ENCODE measurements at regions not wholly inside any gene's neighbourhood (a gene's known extent, or its start where the extent isn't known, plus 50 kb on each side); places are given as distances from the start of the nearest gene placed in this dataset.

DNA sequence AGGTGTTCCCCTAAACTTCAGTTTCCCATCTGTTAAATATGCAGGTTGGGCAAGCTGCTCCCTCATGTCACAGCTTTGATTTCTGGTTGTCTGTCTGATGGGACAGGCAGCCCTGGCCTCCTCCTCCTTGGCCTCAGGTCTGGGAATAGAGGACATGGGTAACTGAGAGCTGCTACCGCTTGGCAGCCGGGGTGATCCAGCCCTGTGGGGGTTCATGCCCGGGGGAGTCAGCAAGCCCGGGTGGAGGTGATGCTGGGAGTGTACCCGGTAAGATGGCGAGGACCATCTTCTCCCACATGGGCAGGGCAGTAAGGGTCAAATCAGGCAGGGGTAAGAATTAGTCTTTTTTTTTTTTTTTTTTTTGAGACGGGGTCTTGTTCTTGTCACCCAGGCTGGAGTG, 845.0 kb downstream of the TBC1D22A start:
- no peak for DNase-seq (ENCODE audit: low spot score)

DNA sequence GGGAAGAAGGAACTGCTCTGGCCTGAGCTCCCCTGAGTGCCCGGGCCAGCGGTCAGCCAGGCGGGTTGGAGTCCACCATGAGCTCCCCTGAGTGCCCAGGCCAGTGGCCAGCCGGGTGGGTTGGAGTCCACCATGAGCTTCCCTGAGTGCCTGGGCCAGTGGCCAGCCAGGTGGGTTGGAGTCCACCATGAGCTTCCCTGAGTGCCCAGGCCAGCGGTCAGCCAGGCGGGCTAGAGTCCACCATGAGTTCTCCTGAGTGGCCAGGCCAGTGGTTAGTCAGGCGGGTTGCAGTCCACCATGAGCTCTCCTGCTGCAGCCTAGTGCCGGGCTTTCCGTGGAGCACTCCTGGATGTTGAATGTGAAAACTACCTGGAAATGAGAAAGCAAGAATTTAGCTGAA, 844.0 kb downstream of the TBC1D22A start:
- no peak for DNase-seq (ENCODE audit: low spot score)

DNA sequence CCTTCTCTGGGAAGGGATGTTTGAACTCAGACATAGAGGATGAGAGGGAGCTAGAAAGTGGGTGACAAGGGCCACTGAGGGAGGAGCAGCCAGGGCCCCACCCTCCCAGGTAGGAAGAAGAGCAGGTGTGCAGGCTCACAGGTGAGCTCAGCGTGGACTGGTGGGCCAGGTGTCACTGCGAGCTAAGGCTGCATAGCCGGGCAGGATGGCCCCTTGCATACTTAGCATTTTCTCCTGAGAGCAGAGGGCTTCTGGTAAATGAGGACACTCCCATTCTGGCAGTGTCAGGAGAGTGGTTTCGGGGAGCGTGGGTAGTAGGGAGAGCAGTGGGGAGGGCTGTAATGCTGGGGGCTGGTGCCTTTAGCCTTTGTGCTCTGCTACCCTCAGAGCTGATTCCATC, 843.4 kb downstream of the TBC1D22A start:
- no peak for DNase-seq (ENCODE audit: low spot score)

DNA sequence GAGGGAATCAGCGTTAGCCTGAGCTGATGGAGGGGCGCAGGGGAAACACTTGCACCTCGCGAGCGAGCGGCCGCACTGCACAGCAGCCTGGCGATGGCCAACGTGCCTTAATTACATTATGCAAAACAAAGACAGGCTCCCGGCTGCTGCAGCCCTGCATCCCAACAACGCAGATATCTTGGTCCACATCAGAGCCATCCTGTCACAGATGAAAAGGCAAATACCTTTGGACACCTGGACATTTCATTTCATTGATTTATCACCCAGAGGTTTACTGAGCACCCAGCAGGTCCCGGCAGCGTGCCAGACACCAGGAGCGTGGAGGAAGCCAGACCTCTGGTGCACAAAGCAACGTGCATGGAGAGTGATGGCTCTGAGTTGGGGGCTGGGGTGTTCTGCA, 843.0 kb downstream of the TBC1D22A start:
- DNase-seq (ENCODE audit: low spot score): no peak

DNA sequence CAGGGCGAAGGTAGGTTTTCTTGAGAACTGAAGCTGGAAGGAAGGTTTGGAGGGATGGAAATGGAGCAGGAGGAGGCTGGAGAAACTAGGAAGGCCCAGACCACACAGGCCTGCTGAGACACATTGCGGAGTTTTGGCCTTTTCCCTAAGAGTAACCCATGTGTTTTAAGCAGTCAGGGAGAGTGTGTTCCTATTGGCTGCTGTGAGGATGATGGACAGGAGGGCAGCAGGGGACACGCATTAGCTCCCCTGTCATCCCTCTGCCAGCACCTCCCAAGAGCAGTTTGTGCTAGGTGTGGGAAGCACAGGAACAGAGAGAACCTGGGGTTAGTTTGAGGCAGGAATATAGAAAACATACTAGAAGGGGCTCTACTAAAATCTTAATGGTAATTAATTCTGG, 842.1 kb downstream of the TBC1D22A start:
- DNase-seq (ENCODE audit: low spot score): no peak

DNA sequence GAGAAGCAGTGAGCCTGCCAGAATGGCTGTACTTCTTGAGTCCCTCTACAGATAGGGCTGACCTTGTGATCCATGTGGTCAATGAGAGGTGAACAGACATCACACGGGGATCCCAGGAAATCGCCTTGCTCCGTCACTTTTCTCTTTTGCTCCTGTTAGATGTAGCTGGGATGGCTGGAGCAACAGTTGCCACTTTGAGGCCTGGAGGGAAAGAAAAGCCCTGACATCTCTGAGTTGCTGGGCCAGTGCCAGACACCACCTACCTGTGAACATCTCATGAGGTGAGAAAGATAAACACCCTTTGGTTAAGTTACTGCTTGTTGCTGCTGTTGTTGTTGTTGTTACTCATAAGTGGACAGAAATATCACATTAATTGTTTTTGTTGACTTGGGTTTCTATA, 840.3 kb downstream of the TBC1D22A start:
- no peak for DNase-seq (ENCODE audit: low spot score)

DNA sequence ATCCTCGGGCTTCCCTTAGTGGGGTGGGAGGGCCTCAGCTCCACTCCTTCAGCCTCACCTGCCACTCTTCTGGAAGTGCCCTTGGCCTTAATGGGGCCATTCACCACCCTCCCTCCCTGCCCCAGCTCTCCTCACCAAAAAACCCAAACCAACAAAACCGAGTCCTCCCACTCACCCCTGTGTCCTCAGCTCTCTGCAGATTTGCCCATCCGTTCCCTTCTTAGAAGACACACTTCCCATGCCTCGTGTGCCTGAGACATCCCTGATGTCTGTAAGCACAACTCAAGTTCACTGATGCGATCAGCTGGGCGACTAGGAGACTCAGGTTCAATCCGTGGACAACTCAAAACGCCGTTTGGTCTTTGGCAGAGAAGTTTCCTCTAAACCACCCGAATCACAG, 839.2 kb downstream of the TBC1D22A start:
- DNase-seq (ENCODE audit: low spot score): no peak

DNA sequence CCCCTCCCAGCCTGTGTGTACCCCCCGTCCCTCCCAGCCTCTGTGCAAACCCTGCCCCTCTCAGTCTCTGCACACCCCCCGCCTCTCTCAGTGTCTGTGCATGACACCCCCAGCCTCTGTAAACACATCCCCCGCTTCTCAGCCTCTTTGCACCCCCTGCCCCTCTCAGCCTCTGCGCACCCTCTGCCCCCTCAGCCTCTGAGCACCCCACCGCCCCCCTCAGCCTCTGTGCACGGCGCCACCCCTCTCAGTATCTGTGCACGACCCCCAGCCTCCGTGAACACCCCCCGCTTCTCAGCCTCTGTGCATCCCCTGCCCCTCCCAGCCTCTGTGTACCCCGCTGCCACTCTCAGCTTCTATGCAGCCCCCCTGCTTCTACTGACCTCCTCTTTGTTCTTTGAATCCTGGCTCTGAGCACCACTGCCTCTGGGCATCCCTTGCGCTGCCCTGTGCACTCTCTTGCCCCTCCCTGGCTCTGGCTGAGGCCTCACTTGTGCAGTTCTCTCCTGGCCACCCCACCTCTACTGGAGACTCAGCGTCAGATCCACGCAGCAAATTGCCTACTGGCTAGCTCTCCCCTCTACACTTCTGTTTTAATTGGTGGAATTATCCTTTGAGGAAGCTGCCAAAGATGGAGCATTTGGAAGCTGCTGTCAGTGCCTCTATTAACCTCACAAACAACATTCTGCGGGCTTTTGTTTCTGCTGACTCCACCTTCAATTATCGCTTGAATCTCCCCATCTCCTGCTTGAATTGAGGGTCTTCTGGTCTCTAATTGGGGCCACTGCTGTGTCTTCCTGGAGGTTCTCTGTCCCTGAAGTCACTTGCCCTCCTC, 838.6 kb downstream of the TBC1D22A start:
- no peak for DNase-seq (ENCODE audit: low spot score)

DNA sequence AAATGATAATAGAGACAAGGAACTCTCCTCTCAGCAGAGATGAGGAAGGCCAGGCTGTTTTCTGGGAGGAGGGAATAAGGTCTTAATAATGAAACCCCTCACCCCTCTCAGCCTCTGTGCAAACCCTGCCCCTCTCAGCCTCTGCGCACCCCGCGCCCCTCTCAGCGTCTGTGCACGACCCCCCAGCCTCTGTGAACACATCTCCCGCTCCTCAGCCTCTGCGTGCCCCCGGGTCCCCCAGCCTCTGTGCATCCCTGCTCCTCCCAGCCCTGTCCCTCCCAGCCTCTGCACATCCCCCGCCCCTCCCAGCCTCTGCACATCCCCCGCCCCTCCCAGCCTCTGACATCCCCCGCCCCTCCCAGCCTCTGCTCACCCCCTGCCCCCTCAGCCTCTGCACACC, 837.8 kb downstream of the TBC1D22A start:
- no peak for DNase-seq (ENCODE audit: low spot score)

DNA sequence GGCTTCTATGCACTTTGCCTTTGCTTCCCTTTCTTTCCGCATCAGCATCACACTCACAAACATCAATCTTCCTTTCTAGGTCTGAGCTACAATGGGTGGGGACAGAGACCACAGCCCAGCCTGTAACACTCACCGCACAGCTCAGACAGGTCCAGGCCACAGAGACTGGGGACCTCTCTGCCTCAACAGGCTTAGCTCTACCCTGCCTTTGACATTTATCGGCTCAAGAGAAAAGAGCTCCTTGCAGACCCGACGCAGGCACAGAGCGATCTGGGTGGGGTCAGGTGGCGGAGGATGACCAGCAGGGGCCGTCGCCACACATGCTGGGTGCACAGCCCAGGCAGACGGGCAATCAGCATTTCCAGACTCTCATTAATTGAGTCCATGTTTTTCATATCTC, 837.3 kb downstream of the TBC1D22A start:
- no peak for DNase-seq (ENCODE audit: low spot score)

DNA sequence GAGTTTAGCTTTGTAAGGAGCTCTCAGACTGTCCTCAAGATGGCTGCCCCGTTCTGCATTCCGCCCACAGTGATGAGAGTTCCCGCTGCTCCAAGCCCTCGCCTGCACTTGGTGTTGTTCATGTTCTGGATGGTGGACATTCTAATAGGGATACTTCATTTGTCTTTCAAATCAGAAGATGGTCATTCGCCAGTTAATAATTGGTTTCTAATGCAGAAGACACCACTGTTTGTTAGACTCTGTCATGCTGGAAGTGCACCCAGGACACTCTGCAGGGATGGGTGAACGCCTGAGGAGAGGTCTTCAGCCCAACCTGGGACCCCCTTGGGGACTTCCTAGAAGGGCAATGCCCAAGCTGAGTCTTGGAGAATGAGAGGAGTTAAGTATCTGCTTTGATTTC, 836.4 kb downstream of the TBC1D22A start:
- DNase-seq (ENCODE audit: low spot score): no peak

DNA sequence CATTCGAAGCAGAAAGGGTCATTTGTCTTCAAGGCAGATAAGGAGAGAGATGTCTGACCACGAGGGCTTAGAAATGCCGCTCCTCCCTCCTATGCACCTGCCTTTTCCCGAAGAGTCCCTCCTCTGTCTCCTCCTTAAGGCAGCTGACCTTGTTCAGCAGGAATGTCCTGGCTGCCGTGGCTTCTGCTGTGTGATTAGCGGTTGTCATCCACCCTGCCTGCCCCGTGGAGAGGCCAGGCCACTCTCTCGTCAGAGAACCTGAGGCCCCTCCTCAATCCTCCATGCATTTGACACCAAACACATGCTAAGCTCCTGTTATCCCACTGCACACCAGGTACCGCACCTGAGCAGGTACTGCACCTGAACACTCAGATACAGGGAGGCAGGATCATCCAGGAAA, 834.6 kb downstream of the TBC1D22A start:
- no peak for DNase-seq (ENCODE audit: low spot score)

DNA sequence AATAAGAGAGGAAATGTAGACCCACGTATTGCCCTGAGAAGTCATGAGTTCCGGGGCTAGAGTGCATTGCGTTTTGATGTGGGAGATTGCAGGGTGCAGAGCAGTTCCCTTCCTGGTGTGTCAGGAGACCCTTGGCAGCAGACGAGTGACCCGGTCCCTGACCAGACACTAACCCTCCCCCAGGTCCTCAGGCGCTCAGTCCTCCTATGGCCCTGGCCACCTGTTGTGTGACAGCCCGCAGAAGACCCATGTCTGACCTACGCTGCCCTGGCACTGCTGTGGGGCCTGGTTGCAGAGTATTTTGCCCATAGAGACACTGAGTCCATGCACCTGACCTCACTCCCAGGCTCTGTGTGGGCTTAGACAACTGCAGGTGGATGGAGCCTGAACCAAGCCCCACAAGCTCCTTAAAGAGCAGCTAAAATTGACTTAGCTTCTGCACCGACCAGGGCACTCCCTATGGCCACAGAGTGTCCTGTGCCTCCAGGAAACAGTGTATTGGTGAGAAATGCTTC, 833.8 kb downstream of the TBC1D22A start:
- DNase-seq (ENCODE audit: low spot score): no peak

DNA sequence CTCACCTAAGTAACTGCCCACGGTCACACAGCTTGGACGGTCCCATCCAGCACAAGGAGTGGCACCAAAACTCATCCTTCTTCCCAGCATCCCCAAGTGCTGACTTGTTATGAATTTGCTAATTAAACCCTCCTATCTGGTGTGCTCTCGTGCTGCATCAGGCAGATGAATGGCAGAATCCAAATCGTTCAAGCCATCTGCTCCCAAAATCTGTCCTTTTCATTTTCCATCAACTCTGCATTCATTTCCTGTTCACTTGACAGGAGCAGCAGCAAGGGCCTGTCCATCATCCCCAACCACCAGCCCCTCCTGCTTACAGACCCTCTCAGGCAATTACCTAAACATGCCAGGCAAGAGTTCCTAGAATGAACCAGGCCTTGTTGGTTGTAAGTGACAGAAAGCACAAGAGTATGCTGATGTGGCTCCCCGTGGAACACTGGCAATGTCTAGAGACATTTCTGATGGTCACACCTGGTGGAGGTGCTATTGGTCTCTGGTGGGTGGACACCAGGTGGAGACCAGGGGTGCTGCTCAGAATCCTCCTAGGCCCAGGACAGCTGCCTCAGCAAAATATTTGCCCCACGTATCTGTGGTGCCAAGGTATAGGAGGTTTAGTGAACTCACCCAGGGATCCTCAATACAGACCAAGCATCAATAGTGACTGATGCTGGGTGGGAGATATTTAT, 832.5 kb downstream of the TBC1D22A start:
- no peak for DNase-seq (ENCODE audit: low spot score)

DNA sequence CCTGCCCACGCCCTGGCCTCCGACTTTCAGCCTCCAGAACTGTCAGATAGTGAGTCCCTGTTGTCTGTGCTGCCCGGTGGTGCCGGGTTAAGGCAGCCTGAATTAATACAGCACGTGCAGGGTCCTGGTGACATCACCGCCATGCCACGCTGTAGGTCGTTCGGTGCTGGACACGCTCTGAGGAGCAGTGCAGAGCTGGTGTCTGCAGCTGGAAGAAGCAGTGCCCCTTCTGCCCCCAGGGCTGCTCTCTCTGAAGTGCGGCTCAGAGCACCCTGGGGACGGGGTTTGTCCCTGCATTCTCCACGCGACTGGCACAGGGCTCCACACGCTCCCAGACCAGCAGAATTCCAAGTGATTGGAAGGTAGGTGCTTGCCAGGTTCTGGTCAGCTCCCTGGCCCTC, 831.5 kb downstream of the TBC1D22A start:
- no peak for DNase-seq (ENCODE audit: low spot score)

DNA sequence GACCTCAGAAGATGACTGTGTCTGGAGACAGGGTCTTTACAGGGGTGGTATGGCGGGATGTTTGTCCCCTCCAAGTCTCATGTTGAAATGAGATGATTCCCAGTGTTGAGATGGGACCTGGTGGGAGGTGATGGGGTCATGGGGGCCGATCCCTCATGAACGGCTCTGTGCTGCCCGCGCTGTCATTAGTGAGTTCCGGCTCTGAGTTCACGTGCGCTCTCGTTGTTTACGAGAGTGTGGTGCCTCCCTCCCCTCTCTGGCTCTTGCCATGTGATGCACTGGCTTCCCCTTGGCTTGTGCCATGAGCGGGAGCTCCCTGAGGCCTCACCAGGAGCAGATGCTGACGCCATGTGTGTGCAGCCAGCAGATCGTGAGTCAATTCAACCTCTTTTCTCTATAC, 830.8 kb downstream of the TBC1D22A start:
- no peak for DNase-seq (ENCODE audit: low spot score)

DNA sequence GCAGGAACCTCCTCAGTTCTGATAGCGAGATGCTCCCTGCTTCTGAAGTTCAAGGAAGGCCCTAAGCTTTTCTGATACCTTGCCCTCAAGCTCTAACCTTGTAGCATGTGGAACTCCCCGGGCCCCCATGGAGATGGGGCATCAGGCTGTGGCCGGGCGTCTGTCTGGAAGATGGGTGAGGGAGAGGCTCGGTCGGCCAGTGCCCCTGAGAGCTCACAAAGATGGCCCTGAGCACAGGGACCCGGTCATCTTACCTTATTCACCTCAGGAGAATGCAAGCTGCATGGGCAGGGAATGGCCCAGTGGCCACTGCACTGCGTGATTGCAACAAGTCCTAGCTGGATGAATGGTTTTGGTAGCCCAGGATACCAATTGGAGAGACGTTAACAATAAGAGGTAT, 830.3 kb downstream of the TBC1D22A start:
- no peak for DNase-seq (ENCODE audit: low spot score)

DNA sequence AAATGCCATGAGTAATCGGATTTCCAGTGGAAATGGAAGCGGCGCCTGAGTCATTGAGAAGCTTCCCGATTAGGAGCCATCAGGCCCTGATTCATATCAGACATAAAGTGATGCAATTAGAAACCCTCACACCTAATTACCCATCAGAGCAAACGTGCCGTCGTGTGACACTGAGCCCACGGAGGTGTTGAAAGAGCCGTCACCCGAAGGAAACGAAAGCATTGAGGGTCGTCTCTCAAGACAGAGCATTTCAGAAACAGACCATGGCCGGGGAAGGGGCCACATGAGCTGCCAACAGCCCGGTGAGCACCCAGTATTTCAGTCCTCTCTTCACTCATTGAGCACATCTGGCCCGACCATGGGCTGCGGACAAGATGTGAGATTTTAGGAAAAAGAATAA, 829.3 kb downstream of the TBC1D22A start:
- no peak for DNase-seq (ENCODE audit: low spot score)

DNA sequence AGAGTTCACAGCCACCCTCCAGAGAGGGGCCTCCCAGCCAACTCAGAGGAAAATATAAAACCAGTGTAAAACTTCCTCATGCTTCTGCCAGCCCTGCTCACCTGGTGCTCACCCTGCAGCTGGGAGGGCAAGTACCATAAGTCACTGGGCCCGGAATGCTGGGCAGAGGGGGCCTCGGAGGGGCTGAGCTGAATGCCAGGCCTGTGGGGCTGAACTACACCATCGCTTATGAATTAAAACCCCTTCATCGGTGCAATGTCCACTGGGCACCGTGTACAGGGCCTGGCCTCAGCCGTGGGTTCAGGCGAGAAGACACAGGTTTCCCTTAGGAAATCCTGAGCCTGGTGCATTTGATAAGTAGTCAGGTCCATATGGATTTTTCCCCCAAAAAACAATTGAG, 828.6 kb downstream of the TBC1D22A start:
- no peak for DNase-seq (ENCODE audit: low spot score)

DNA sequence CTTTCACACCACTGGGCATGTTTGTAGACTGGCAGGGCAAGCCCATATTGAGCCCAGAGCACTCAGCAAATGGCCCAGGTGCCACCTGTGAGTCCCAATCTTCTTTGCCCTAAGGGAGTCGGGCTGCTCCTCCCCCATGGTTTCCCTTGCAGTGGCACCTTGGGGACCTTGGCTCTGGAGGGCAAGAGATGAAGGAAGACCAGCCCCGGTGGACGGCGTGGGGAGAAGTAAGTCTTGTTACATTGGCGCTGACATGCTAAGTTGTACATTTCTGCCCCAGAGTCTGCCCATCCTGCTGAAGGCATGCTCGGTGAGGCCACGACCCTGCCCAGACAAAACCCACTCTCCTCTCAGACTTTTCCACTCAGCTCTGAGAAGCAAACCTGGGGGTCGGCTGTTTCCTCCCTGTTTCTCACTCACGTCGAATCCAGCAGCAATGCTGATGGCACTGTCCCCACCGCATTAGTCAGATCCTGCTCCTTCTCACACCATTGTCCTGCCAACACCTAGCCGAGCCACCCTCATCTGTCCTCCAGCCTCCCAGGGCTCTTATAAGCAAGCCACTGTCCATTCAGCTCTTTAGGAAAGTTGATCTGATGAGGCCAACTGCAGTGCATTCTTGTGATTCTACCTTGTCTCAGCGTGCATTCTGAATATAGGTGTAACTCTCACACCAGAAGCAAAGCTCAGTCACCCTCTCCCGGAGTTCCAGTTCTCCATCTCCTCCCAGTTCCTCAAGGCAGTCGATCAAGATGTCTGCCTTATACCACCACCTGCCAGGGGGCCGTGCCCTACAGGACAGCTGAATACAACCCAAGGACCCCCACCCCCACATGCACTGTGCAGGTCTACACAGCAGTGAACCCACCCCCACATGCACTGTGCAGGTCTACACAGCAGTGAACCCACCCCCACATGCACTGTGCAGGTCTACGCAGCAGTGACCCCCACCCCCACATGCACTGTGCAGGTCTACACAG, 827.1 kb downstream of the TBC1D22A start:
- no peak for DNase-seq (ENCODE audit: low spot score)

DNA sequence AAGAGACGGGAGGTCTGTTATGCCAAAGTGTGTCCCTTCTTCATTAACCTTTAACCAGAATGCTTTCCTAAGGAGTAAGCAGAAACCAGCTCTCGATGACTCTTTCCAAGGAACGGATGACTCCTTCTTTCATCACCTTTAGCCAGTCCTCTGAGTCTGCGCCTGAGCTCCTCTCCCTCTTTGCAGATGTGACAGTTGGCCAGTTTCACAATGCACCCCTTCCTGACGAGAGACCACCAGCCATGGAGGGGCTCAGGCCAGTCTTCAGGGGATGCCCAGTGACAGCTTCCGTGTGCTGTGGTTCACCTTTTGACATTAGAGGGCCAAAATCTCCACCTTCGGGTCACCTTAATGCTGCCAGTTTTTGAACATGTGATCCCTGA, 826.1 kb downstream of the TBC1D22A start:
- DNase-seq (ENCODE audit: low spot score): no peak

Data from H4 (cell line).